Mucosa of descending colon (tissue), 3 donors: ENCODE measurements at regions not wholly inside any gene's neighbourhood (a gene's known extent, or its start where the extent isn't known, plus 50 kb on each side); places are given as distances from the start of the nearest gene placed in this dataset.

ENCODE experiments used
- ATAC-seq: fragments of 200-7000 bp; cut with Tn5 transposase; one replicate; pipeline ENCODE4 v1.9.1; 2020; ENCODE audit warnings: mild to moderate bottlenecking, moderate library complexity
- DNase-seq, 3 donors: peaks; one replicate each; pipeline ENCODE4 v3.0.0-alpha.2; 2020
- H3K36me3 ChIP-seq: fragments of 200-600 bp; one replicate; pipeline ENCODE4 v1.8.0; 2021; ENCODE audit warnings: low read depth, mild to moderate bottlenecking
- H3K4me1 ChIP-seq: fragments of 200-600 bp; one replicate; pipeline ENCODE4 v1.8.0; 2021; ENCODE audit warnings: low read depth, mild to moderate bottlenecking
- H3K4me3 ChIP-seq: fragments of 200-600 bp; one replicate; pipeline ENCODE4 v1.8.0; 2021; ENCODE audit warnings: mild to moderate bottlenecking
- H3K9me3 ChIP-seq: fragments of 200-600 bp; one replicate; pipeline ENCODE4 v1.8.0; 2021; ENCODE audit warnings: mild to moderate bottlenecking
- intact Hi-C, 2 donors: fragments of 100-400 bp; cut with DNase I in 1 of 2; cut with micrococcal nuclease in 1 of 2; formaldehyde crosslinking; loops; one replicate each; pipeline versions ENCODE4 v1.11.0 to v1.11.1; 2022; cut with DNase I, micrococcal nuclease
- TF ChIP-seq, protein P1 (sequence below): fragments of 200-600 bp; IDR thresholded peaks from one replicate; pipeline ENCODE4 v1.8.0; 2022; ENCODE audit warnings: antibody characterized with exemption, mild to moderate bottlenecking
- donor health status: DM: no; HTN: no; CAD: no; lungs with moderate emphysema.
- donor health status: DM: no; HTN: no; CAD: no.
- donor health status: DM: no; HTN: yes; CAD: no.

DNA sequence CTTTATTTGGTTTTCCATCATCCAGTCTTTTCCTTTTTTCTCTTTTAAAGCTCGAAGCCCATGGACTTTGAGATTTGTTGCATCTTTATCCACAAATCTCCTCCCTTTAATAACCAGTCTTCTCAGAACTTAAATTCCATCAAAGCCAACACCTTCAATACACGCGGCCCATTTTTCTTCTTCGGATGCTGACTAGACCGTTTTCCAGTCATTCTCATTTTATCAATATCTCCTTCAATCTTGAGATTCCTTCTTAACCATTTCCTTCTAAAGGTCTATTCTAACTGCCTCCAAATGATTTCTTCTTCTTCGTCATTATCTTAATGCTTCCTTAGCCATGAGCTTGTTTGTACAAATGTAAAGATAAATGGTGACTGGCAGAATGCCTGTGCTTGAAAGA, 173.5 kb downstream of the BAMBI start:
- Histone ChIP-seq H3K4me3 (no peak overlapping the region), H3K9me3 (peaks cover under 1% of the 10 kb centered on the region), H3K36me3 (no peaks in the 10 kb centered on the region), H3K4me1 (no peaks in the 10 kb centered on the region)
- DNase-seq (no peak), ATAC-seq (no peak)
- intact Hi-C loops: no loop called here
- TF ChIP-seq, protein P1, sequence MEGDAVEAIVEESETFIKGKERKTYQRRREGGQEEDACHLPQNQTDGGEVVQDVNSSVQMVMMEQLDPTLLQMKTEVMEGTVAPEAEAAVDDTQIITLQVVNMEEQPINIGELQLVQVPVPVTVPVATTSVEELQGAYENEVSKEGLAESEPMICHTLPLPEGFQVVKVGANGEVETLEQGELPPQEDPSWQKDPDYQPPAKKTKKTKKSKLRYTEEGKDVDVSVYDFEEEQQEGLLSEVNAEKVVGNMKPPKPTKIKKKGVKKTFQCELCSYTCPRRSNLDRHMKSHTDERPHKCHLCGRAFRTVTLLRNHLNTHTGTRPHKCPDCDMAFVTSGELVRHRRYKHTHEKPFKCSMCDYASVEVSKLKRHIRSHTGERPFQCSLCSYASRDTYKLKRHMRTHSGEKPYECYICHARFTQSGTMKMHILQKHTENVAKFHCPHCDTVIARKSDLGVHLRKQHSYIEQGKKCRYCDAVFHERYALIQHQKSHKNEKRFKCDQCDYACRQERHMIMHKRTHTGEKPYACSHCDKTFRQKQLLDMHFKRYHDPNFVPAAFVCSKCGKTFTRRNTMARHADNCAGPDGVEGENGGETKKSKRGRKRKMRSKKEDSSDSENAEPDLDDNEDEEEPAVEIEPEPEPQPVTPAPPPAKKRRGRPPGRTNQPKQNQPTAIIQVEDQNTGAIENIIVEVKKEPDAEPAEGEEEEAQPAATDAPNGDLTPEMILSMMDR: no peak

DNA sequence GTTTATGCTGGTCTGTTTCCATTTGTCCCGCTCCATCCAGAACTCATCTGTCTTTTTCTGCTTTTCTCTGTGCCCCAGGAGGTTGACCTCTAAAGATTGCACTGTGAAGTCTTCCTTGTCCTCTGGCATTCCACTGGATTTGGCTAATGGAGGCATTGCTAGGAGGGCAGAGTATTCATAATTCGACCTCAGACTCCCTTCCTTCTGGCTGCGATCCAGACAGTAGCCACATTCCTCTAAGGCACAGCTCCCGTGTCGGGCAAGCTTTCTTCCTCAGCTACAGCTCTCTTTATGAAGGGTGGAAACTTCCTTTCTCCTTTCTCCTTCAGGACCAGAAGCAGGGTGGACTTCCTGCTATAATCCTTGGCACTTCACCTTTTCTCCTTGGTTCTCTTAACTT, 175.9 kb downstream of the BAMBI start:
- intact Hi-C loops: no loop called here
- peaks cover 3% of the 10 kb centered on the region for H3K9me3 ChIP-seq
- H3K36me3 ChIP-seq: no peaks in the 10 kb centered on the region
- ATAC-seq (no peak), DNase-seq (no peak)
- H3K4me3 ChIP-seq: no peak overlapping the region
- no peaks in the 10 kb centered on the region for H3K4me1 ChIP-seq
- TF ChIP-seq, protein P1: no peak

DNA sequence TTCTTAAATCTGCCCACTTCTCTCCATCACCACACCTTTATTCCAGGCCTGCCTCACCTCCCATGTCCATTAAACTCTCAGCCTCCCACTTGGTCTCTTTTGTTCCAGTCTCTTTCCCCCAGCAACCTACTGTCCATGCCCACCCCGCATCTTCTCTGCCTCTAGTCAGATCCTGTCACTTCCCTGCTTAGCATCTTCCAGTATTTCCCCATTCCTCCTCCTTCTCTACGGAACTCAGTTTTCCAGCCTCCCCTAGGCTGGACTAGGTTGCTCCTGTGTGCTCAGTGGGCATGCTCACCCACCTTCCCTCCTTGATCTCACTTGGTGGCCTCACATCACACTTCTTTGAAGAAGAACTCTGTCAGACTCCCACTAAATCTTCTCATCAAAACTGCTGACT, 179.8 kb downstream of the BAMBI start:
- TF ChIP-seq, protein P1: no peak
- no peak for DNase-seq
- Histone ChIP-seq H3K36me3 (no peaks in the 10 kb centered on the region), H3K4me1 (no peaks in the 10 kb centered on the region), H3K9me3 (peaks cover 3% of the 10 kb centered on the region), H3K4me3 (no peak overlapping the region)
- no peak for ATAC-seq
- intact Hi-C loops: no loop called here

DNA sequence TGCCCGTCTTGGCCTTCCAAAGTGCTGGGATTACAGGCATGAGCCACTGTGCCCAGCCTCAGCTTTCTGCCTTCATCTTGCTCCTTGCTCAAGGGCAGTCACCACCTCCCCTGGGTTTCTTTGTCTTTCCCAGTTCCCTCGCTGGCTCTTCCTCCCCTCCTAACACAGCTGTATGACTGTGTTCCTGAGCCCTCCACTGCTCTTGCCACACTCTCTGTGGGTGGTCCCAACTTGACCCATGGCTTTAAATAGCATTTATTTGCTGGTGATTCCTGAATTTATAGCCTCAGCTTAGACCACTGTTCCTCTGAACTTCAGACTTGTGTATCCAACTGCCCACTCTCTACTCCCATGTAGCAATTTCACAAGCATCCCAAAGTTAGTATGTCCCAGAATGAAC, 181.3 kb downstream of the BAMBI start:
- Histone ChIP-seq H3K9me3 (peaks cover 3% of the 10 kb centered on the region), H3K36me3 (no peaks in the 10 kb centered on the region), H3K4me1 (no peaks in the 10 kb centered on the region), H3K4me3 (no peak overlapping the region)
- ATAC-seq (no peak), DNase-seq (no peak)
- TF ChIP-seq, protein P1: no peak
- intact Hi-C loops: no loop called here

DNA sequence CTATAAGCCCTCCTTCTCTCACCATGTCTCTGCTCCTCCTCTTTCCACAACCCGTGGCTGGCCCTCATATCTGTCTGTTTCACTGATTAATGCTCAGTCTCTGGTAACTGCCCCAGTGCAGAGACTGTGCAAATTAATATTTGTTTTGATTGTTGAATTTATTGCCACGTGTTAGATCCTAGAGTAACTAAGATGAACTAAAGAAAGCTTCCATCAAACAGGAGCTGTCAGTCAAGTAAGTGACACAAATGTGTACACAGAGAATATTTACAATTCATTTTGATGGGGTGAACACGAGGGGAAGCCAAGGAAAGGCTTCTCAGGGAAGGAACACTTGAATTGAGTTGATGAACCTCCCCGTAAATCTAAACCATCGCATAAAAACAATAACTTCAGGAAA, 182.5 kb downstream of the BAMBI start:
- Histone ChIP-seq H3K9me3 (peaks cover 3% of the 10 kb centered on the region), H3K4me1 (no peaks in the 10 kb centered on the region), H3K4me3 (no peak overlapping the region), H3K36me3 (no peaks in the 10 kb centered on the region)
- ATAC-seq (no peak), DNase-seq (no peak)
- TF ChIP-seq, protein P1: no peak
- intact Hi-C loops: no loop called here

DNA sequence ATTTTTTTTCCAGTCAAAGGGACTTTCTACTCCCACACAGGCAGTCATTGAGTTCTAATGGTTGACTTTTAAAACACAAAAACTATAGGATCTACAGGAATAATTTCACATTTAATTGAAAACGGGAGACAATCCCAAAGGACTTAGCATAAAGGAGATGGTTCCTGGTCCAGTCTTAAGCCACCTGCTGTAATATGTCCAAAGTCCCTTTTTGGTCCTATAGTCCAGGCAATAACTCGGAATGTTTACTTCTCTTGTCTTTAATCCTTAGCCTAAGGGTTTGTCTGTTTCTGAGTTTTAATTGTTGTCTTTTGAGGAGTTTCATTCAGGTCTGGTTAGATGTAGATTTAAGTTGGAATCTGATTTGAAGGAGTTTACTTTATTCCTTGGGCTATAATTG, 184.9 kb downstream of the BAMBI start:
- TF ChIP-seq, protein P1: no peak
- ATAC-seq (peak; percentile 73), DNase-seq (no peak)
- no peak overlapping the region for H3K4me3 ChIP-seq
- H3K9me3 ChIP-seq: no peaks in the 10 kb centered on the region
- no peaks in the 10 kb centered on the region for H3K4me1 ChIP-seq
- no peaks in the 10 kb centered on the region for H3K36me3 ChIP-seq
- intact Hi-C loops: no loop called here
